Epithelial cell of esophagus (primary cell): ENCODE measurements at regions not wholly inside any gene's neighbourhood (a gene's known extent, or its start where the extent isn't known, plus 50 kb on each side); places are given as distances from the start of the nearest gene placed in this dataset.

Experiments used
- DNase-seq: peaks from one replicate; pipeline ENCODE4 v3.0.0; 2010; ENCODE audit warnings: low read depth
- H3K4me3 ChIP-seq: 2 replicates; pipeline ENCODE4 v1.5.1; 2011; ENCODE audit warnings: mild to moderate bottlenecking, low read length, control low read depth
- TF ChIP-seq, protein P1 (sequence below): IDR thresholded peaks from 2 replicates; pipeline ENCODE4 v1.5.1; 2011; ENCODE audit warnings: low read depth, mild to moderate bottlenecking, low read length, control low read depth, inconsistent platforms; ENCODE audit not compliant: insufficient read depth; ENCODE audit errors: missing control alignments

DNA sequence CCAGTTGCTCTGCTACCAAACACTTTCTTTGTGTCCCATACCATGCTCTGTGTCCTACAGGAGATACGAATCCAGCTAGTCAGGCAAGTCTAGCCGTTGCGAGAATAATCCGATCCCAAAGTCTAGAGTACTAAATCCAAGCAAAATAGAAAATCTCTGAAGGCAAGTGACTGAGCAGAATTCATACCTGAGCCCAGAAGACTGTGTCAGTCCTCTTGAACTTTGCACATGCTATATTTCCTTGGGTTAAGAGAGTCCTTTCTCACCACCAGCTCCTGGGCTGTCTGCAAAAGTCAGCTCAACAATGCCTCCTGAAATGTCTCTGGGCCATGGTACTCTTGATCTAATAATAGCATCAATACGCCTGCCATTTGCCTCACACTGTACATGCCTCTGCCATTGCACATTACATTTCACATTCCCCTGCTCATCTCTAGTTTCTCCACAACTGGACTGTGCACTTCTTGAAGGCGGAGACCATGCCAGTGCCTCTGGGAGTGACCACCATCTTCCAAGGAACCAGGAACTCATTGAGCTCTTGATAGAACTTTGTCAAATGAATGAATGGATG is 265.8 kb upstream of the ID2 start:
- DNase-seq = no peak
- TF ChIP-seq, protein P1, sequence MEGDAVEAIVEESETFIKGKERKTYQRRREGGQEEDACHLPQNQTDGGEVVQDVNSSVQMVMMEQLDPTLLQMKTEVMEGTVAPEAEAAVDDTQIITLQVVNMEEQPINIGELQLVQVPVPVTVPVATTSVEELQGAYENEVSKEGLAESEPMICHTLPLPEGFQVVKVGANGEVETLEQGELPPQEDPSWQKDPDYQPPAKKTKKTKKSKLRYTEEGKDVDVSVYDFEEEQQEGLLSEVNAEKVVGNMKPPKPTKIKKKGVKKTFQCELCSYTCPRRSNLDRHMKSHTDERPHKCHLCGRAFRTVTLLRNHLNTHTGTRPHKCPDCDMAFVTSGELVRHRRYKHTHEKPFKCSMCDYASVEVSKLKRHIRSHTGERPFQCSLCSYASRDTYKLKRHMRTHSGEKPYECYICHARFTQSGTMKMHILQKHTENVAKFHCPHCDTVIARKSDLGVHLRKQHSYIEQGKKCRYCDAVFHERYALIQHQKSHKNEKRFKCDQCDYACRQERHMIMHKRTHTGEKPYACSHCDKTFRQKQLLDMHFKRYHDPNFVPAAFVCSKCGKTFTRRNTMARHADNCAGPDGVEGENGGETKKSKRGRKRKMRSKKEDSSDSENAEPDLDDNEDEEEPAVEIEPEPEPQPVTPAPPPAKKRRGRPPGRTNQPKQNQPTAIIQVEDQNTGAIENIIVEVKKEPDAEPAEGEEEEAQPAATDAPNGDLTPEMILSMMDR = no peak
- H3K4me3 ChIP-seq = no peak overlapping the region

DNA sequence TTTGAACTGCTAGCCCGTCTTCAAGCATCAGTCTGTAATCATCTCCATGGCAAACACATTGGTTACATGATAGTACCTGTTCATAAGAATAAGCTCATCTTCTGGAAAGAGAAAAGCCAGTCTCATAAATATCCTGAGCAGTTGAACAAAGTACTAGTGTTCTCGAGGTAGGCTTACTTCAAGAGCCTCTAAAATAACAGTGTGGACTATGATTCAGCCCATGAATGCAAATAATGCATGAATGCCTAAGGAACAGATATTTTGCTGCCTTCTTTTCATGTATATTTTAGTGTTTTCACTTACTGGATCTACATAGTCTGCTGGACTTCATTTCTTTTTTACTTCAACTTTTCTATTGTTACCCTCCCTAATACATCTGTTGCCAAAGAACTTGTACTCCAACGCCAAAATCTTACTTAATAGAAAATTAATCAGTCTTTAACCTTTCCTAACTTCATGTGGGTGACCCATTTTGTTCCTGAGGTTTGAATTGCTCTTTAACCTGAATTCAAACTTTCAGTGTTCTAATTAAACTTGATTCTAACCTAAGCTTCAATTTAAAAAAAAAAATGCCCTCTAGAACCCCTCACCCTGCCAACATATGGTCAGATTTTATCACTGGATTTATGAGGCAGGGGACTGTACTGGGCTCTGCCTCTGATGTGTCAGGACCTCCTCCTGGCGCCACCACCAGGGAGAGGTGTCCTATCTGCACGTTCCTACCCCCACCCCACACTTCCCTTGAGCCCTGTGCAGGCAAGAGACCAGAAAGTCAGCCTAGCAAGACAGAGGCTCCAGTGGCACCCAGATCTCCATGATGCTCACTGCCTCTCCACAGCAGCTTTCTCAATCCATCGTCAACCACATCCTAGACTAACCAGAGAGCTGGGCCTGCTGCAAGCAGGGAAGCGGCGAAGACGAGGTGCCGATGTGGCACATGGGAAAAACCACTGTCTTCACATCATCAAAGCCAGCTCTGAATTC is 264.7 kb upstream of the ID2 start:
- TF ChIP-seq, protein P1 = no peak
- DNase-seq = no peak
- H3K4me3 ChIP-seq = no peak overlapping the region

DNA sequence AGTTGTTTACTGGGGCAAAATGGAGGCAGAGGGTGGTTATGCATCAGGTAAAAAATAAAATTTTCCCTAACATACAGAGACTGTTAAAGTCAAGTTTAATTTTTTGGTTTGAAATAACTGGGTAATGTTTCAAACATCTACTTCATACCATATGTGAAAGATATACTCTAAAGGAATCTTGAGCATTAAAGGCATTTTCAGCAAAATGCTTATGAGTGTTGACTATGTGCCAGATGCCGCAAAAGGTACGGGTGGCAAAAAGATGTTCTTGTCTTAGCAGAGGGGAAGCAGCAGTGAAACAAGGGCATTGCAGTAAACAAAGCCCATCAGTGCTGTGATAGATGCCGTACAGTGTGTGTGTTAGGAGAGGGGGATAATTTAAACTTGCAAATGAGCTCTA is 263.1 kb upstream of the ID2 start:
- DNase-seq = no peak

DNA sequence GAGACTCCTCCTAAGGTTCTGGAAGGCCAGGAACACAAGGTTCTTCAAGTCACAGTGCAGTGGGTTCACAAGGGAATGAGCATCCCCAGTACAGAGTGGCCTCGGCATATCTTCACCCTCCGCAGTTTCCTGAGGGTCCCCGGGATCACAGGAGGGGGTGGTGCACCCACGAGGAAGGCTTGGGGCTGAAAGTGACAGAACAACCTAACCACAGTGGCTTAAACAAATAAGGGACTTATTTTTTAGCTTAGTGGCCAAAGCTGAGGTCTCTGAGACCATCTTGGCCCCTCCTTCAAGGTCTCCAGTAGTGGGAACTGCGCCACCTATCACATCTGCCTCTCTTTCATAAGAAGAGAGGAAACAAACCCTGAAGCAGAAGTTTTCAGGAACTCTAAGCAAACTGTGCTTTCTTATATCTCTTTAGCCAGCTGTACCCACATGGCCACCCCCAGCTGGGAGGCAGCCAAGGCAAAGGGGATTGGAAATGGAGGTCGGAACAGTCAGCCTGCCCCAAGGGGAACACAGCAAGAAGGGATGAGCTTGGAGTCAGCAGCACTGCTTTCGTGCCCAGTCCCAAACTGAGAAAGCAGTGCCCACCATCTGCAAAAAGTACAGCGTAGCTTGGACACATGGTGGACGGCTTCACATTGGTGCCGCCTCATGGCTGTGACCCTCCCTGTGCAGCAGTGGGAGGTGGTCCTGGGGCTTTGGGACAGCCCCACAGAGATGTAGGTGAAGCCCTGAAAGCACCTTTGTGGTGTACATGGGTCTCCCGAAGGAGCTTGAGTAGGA is 260.0 kb upstream of the ID2 start:
- TF ChIP-seq, protein P1 = no peak
- H3K4me3 ChIP-seq = no peak overlapping the region
- DNase-seq = no peak

More for the DNA sequence above, 263.1 kb upstream of the ID2 start:
- no peak overlapping the region for H3K4me3 ChIP-seq
- TF ChIP-seq, protein P1 = no peak

DNA sequence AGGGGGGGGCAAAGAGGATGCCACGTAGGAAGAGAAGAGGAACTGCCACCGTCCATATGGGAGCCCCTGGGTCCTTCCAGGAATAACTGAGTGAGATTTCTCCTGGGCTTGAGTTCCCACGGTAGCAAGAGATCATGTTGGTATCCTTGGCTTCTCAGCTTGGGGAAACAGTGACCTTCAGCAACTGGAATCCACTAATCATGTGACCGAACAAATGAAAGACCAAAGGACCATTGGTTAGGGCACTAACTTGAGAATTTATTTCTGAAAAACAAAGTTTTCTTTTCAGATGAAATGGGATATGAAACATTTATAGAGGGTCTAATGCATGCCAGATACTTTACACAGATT is 259.4 kb upstream of the ID2 start:
- no peak for DNase-seq
- H3K4me3 ChIP-seq = no peak overlapping the region
- TF ChIP-seq, protein P1 = no peak

DNA sequence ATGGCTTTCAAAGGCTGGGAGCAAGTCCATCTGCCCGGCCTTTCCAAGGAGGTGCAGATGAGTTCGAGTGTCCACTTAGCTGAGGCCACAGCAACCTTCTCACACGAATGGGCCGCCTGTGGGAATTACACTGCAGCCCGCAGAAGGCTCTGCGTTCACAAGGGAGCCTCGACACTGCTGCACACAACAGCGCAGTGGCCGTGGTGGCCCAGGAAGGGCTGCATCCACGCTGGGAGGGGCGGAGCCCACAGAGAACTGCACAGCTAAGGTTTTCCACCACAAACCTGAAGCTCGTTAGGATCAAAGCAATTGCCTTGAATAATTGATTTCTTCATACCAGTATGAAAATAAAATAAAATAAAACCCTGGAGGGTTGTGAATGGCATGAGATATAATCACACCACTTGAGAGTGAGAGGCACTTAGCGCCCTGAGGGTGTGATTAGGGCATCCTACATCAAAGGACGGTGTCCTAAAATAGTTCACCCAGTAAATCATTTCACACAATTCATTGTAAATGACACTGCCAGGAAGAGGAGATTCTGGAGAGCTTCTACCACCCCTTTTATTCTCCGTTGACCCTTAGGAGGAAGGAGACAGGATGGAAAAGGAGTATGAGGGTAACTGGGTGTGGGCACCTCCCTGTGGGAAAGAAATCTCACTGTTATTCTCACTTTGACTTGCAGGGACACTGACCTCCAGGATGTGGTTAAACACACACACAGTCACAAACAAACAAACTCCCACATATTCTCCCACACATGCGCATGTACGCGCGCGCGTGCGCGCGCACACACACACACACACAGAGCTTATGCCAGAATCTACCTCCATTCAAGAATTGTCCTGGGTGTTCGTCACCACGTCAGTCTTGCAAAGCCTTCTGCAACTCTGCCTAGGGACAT is 256.6 kb upstream of the ID2 start:
- TF ChIP-seq, protein P1 = no peak
- no peak overlapping the region for H3K4me3 ChIP-seq
- no peak for DNase-seq
